ENCODE measurements at regions not wholly inside any gene's neighbourhood (a gene's known extent, or its start where the extent isn't known, plus 50 kb on each side); places are given as distances from the start of the nearest gene placed in this dataset.

- TF ChIP-seq CTCF (conservative IDR thresholded peaks at IDR 0.05; ENCODE audit: low read length) (no peak), EZH2phosphoT487 (IDR thresholded peaks at IDR 0.05; ENCODE audit: borderline replicate concordance) (no peak)
Measured at GRCh38 chr16:9199751-9200150, 108.3 kb downstream of the HAPSTR1 start.
